HUDEP-2 (cell line): ENCODE measurements at regions not wholly inside any gene's neighbourhood (a gene's known extent, or its start where the extent isn't known, plus 50 kb on each side); places are given as distances from the start of the nearest gene placed in this dataset.

ENCODE experiments used
- DNase-seq, 76 experiments: peaks; one replicate each; lab custom pipeline; 2025; ENCODE audit not compliant: unreplicated experiment in 76 of 76; lab: John Stamatoyannopoulos, UW

GRCh38 chr21:16330082-16330907 is 600.5 kb downstream of the USP25 start:
- DNase-seq = peak in 38 of 76 experiments; percentile 3 to 77 (median 60)

- DNase-seq = no peak
Measured at GRCh38 chr21:16330908-16331268, 601.1 kb downstream of the USP25 start.

DNA sequence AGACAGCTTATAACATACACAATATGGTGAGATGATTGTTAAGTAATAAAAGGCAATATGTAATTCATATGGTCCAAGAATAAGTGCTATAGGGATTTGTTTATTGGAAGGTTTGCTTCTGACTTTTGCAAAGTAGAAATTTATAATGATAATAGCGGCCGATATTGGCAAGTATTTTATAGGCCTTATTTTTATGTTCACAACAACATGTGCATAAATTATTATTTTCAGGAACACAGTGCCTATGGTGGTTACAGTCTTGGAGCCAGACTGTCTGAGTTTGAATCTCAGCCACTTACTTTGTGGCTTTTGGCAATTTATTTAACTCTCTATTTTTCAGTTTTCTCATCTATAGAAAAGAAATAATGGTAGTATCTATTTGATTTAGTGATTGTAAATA is 607.5 kb downstream of the USP25 start:
- DNase-seq = no peak

GRCh38 chr21:16342932-16343331 is 613.1 kb downstream of the USP25 start:
- DNase-seq = no peak

- DNase-seq = no peak
Measured at GRCh38 chr21:16343776-16344175, 614.0 kb downstream of the USP25 start.

DNA sequence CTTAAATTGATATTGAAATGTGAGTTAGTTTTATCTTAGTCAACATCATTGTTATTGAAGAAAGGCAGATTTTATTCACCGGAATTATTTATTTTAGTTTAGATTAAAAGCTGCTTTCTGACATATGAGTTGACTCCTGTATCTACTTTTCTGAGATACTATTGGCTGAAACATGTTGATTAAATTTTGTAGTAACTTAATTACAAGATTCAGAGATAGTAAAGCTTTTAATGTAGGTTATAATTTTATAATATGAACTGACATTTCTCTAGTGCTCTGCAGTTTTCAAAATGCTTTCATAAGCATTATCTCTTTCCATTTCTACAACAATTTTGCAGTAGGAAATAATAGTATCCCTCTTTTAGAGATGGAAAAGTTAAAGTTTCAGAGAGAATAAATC is 616.0 kb downstream of the USP25 start:
- no peak for DNase-seq

GRCh38 chr21:16347223-16347622 is 617.4 kb downstream of the USP25 start:
- no peak for DNase-seq

DNA sequence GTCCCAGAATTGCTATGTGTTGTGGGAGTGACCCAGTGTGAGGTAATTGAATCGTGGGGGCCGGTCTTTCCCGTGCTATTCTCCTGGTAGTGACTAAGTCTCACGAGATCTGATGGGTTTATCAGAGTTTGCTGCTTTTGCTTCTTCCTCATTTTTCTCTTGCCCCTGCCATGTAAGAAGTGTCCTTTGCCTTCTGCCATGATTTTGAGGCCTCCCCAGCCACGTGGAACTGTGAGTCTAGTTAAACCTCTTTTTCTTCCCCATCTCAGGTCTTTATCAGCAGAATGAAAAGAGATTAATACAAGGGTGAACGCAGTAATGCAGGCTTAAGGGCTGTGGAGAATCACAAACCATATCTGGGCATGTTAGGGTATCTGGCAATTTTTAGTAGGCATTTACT is 624.0 kb downstream of the USP25 start:
- DNase-seq = peak in 12 of 76 experiments; percentile 6 to 48 (median 16)

- no peak for DNase-seq
Measured at GRCh38 chr21:16357994-16358393, 628.2 kb downstream of the USP25 start.

DNA sequence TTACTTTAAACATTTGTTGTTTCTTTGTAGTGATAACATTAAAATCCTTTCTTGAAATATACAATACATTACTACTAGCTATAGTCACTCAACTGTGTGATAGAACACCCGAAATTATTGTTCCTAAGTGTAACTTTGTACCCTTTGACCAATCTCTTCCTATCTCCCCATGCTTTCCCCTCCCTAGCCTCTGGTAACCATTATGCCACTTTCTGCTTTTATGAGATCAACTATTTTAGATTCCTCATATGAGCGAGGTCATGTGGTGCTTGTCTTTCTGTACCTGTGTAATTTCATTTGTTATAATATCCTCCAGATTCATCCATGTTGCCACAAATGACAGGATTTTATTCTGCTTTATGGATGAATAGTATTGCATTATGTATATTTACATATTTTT is 629.0 kb downstream of the USP25 start:
- no peak for DNase-seq

DNA sequence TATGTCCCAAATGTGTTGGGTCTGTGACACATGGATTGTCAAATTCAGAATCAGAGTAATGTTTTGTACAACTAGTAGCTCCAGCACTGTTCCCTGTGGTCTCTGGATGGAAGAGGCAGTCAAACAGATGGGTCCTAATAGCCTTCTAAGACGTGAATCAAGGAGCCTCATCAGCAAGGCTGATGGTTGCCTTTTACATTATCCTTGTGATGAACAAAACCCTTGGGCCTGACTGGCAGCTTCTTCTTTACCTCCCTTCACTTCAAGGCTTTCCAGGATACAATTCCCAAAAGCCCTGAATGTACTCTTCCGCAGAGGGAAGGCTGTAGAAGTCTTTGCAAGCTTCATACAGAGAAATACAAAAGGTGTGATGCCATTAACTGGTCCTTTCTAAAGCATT is 633.3 kb downstream of the USP25 start:
- DNase-seq = no peak

GRCh38 chr21:16363518-16363917 is 633.7 kb downstream of the USP25 start:
- no peak for DNase-seq

DNA sequence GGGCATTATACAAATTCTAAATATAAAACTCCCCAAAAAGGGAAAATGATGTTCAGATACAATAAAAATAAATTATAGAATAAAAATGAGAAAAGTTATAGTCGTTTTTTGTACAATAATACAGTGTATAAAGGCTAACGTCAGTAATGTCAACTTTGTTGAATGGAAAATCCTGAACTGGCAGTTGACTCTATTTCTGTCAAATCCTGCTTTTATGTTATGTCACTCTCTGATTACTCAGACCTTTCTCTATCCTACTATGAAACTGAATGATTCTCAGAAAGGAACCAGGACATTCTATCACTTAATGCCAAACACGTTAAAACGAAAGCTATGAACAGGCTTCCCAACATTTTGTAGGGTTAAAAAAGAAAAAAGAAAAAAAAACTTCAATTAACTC is 636.4 kb downstream of the USP25 start:
- DNase-seq = no peak

DNA sequence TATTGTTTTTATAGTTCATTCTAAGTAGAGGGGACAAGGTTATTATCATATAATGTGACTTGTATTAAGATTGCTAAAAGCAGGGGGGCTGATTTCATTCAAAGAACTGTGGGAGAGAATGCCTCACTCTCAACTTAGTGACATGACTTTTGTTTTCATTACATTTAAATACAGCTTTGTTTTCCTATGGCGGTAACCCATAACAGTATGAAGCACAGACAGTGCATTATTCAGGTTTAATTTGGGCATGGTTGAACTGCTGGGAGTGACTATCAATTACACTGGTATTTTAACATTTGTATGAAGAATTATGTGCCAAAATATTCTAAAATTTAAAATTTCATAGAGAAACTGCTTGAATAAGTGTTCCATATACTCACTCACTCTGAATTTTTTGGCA is 637.3 kb downstream of the USP25 start:
- DNase-seq = no peak

DNA sequence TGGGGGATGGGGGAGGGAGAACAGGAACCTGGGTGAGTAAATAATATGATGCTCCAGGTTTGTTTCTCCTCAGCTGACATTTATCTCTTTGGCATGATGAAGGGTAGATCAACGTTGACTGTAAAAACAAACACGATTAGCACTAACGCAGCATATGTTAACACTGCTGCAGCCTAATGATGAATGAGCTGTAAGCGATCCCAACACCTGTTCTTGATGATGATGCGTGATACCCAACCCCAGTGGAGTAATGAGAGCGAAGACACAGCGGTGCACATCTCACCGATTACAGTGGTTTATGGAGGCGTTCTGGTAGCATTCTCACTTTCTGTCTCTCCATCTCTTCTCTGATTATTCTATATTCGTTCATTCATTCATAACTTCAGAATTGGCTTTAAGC is 640.4 kb downstream of the USP25 start:
- DNase-seq = no peak

GRCh38 chr21:16372586-16372985 is 642.8 kb downstream of the USP25 start:
- no peak for DNase-seq

- DNase-seq = no peak
Measured at GRCh38 chr21:16376673-16377072, 646.9 kb downstream of the USP25 start.

DNA sequence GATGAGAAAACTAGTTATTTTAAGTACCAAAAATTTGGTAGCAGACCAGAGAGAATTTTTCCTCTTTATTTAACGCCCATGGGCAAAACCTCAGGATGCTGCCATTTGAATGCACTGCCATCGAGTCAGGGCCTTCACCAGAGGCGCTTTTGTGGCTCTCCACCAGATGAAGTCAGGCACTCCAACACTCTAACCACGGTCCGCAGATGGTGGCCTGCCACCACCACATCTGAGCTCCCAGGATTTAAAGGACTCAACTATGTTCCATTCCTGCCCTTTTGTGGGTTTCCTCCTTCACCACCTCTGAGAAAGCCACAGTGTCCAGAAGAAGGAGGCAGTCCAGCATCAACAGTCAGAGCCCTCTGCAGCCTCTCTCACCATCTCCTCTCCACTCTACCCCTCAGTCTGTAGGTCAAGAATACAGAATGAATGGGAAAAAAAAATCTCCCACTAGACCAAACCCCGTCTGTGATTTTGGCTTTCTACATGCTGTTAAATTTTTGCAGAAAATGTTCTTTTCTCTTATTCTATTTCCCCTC is 647.4 kb downstream of the USP25 start:
- DNase-seq = no peak

DNA sequence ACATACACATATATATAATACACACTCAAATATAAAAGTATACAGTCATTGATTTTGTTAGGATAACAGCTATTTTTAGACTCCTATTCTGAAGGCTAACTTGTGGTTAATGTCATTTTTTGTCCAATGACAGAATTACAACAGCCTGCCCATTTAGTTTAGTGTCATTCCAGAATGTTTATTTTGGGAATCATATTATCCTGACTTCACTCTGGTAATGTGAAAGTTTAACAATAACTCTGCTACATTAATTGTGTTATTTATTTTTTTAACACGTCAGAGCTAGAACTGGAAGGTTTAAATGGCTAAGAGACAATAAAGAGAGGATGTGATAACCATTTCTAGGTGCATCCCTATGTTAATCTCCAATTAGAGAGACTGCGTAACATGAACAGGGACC is 648.1 kb downstream of the USP25 start:
- no peak for DNase-seq

DNA sequence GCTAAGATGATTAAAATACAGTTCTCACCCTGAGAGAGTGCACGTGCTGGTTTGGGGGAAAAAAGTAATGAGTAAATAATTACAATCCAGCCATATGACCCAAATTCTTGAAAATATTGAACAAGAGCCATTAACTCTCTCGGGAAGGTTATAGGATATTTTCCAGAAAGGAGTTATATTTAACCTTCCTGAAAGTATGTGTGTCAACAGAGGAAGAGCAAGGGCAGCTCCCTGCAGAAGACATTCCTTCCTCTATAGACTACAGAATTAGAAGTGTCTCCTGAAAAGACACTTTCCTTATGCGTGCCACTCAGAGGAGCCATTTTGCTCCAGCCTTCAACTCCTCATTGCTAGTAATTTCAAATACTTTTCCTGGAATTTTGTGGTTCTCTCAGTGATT is 648.7 kb downstream of the USP25 start:
- DNase-seq = no peak

DNA sequence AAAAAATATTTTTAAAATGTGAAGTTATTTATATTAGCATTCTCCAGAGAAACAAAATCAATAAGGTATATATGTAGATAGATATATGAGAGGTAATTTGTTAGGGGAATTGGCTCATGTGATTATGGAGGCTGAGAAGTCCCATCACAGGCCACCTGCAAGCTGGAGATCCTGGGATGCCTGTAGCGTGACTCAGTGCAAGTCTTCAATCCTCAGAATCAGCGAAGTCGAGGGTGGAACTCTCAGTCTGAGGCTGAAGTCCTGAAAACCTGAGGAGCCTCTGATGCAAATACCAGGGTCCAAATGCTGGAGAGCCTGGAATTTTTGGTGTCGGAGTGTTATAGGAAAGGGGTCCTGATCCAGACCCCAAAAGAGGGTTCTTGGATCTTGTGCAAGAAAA is 658.5 kb downstream of the USP25 start:
- DNase-seq = no peak

DNA sequence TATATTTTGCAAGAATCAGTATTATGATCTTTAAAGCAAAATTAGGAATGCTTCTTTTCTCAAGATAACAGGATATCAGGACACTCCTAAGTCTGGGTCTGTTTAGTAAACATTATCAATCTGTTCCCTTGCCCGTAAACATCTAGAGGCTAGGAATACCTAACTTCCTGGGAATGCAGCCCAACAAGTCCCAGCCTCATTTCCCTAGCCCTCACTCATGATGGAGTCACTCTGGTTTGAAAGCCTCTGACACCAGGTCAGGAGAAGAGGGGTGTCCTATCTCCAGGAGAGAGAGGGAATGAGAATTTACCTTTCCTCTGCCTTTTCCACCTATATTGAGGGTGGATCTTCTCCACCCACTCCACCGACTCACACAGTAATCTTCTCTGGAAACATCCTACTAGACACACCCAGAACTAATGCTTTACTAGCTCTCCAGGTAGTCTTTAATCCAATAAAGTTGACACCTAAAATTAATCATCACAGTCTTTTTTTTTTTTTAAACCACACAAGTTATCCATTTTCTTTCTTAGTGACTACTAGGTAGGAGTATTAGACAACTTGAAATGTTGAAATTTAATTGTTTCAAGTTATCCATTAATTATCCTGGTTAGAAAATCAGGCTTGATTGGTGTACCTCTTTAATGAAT is 659.3 kb downstream of the USP25 start:
- DNase-seq = no peak
